GM19452 (cell line): ENCODE measurements at regions not wholly inside any gene's neighbourhood (a gene's known extent, or its start where the extent isn't known, plus 50 kb on each side); places are given as distances from the start of the nearest gene placed in this dataset.

Experiments
- ATAC-seq: cut with Tn5 transposase; IDR thresholded peaks from one replicate; pipeline ENCODE4 v1.9.1; 2021; ENCODE audit not compliant: unreplicated experiment

DNA sequence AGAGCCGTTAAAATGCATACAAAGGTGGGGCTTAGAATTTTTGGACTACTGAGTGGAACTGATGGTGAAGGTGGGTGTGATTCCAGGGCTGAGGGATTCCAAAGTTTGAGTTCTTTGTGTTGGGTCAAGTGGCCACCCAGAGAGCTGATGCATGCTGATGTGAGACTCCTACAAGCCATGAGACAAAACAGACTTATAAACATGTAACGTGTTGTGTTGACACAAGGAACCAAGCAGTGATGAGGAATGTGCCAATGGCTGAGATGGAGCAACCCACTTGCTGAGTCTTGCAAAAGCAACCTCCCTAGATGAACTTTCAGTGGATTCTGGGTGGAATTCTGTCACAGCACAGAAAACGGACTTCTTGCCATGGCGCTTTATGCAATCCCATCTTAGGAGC lies 289.0 kb downstream of the TLE3 start:
- ATAC-seq: no peak

GRCh38 chr15:69809421-69809820 lies 288.3 kb downstream of the TLE3 start:
- no peak for ATAC-seq

DNA sequence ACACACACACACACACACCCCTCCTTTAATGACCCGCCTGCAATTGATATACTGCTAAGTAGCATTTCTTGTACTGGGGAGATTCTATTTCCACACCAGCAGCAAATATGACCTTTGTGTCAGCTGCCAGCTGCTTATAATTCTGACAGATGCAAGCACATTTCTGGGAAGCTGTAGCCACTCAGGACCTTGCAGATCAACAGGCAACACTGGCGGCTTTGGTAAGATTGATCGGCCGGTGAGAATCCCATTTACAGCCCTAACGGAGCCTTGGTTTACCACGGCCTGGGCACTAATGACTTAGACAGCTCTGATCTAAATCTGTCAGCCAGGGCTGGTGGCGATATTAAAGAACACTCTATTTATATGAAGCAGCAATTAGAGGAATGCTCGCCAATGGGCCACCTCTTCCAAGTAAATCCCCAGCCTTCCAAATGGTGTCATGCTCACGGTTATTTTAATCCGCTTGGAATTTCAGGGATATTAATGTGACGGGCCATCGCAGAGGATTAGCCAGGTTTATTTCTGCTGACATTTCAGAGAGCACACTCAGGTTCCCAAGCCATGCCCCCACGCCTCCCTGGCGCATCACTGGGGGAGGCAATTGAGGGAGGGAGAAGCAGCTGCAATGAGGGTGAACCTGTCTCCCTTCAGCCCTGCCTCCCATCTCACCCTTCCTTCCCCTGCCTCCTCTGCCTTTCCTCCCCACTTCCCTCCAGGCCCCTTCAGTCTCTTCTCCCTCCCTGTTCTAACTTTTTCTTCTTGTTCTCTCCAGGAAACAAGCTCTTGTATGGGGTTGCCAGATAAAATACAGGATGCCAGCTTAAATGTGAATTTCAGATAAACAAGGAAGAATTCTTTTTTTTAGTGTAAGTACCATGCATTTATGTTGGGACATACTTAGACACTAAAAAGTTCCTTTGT lies 287.0 kb downstream of the TLE3 start:
- no peak for ATAC-seq

DNA sequence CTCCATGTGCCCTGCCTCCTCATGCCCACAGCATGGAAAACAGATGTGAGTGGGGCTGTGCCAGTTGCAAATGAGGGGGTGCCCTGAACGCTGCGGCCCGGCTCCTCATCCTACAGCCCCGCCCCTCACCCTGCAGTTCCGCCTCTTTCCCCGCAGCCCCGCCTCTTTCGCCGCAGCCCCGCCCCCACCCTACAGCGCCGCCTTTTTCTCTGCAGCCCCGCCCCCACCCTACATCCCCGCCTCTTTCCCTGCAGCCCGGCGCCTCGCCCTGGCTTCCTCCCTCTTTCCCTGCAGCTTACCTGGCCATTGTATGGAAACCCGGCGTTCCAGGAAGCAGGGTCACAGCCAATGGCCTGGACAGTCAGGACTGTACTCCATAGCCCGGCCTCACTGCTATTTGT lies 284.9 kb downstream of the TLE3 start:
- ATAC-seq: no peak

DNA sequence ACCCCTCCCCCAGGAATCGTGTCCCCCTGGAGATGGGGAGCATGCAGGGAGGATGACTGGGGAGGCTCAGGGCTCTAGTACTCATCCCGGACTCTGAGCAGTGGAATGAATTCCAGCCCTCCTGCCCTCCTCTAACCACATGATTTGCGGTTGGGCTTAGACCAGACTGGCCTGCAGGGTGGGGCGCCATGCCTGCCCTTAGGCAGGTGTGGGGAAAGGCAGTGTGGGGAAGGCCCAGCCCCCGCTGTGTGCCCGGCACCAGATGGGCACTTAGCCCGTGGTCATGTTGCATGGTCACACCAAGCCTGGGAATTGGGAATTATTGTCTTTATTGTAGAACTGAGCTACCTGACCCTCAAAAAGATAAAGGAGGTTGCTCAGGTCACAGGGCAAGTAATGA lies 283.8 kb downstream of the TLE3 start:
- ATAC-seq: no peak

- ATAC-seq: no peak
Observed at GRCh38 chr15:69814932-69815331, 282.8 kb downstream of the TLE3 start.

GRCh38 chr15:69815793-69816192 lies 281.9 kb downstream of the TLE3 start:
- no peak for ATAC-seq

DNA sequence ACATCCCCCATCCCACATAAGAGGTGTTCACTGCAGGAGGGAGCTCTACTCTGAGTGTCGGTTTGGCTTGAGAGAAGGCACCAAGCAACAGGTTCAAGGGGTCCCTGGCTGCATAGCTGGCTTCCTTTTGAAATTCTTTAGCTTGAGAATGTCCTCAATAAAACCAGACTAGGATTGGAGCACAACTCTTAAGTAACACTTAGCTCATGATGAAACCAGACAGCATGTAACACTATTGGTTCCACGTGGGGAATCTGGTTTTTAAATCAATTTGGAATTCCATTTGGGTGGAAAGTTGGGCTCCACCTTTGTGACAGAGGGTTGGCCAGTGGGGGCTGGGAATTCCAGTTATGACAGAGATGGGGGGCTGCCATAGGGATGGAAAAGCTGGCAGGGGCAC lies 281.2 kb downstream of the TLE3 start:
- no peak for ATAC-seq

- no peak for ATAC-seq
Observed at GRCh38 chr15:69818529-69818928, 279.2 kb downstream of the TLE3 start.

DNA sequence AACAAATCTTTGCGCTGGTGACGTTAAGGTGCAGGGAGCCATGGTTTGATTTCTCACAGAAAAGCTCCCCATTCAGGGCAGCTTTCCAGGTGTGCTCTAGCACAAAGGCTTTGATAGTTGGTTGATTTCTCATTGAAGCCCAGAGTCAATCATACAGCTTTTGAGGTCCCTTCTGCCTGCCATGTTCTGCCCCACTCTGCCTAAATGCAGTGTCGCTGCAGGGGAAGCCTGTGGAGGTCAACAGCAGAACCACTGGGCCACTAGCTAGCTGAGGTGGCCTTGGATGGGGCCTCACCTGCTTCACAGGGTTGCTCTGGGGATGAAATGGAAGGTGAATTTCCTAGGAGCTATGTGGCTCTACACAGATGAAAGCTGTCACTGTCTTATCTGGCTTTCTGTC lies 278.3 kb downstream of the TLE3 start:
- no peak for ATAC-seq

DNA sequence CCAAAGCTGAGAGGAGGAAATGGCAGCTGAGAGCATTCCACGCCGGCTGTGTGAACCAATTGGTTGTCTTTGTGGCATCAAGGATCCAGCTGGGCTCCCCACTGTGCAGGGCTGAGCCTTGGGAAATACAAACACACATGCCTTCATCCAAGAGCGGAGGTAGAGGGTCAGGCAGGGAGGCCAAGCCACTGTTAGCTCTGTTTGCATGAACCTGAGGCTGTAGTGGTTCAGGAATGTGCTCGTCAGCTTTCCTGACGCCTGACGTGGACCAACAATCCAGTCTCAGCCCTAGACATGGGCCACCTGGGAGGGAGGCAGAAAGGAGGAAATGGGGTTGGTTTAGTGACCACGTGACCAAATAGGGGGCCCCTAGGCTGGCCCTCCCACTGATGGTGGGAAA lies 276.9 kb downstream of the TLE3 start:
- ATAC-seq: no peak

GRCh38 chr15:69823223-69823907 lies 274.4 kb downstream of the TLE3 start:
- no peak for ATAC-seq

DNA sequence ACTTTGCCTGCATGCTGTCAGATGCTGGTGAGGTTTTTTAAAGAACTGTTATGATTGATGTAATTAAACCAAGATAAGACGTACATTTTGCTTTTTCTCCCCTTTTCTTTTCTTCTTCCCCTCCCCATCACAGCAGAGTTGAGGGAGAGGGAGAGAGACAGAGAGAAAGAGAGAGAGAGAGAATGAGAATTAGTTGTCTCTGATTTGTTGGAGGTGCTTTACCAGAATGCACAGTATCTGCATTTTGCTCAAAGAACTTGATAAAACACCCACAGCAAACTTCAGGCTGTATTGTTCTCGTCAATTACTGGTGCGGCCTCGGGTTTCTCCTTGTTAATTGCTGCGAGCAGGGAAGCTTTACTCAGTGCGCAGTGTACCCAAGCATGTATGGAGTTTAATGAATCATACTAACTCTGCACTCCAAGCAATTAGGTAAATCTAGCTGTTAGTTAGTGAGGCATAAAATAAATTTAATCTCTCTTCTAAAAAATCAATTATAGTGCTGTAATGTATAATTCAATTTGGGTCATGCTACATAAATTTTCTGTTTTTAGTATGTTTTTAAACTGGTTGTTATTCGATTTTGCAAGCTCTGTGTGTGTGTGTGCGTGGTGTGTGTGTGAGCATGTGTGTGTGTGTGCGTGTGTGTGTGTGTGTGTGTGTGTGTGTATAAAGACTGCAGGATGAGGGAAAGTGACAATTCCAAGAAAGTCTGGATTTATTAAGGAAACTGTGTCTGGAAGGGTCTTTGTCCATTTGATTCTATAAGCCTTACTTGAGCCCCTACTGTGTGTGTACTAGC lies 273.4 kb downstream of the TLE3 start:
- ATAC-seq: no peak

DNA sequence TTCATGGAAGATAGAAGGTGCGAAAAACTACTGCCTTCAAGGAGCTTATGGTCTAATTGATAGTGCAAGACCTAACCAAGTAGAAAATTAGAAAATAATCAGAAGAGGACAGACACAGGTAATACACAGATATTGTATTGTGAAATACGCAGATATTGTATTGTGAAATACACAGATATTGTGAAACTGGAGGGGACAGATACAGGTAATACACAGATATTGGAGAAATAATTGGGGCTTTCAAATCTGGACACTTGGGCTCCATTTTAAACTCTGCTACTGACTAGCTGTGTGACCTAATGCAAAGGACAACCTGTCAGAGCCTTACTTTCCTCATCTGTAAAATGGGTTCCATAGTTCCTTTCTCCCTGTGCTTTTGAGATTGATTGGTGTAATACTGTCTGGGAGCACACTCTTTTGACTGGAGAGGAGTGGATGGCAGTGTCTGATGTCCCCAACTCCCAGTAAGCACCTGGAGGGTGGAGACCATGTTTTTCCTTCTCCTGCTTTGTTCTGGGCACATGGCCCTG lies 272.8 kb downstream of the TLE3 start:
- ATAC-seq: no peak

- ATAC-seq: no peak
Observed at GRCh38 chr15:69825941-69826818, 271.5 kb downstream of the TLE3 start.

DNA sequence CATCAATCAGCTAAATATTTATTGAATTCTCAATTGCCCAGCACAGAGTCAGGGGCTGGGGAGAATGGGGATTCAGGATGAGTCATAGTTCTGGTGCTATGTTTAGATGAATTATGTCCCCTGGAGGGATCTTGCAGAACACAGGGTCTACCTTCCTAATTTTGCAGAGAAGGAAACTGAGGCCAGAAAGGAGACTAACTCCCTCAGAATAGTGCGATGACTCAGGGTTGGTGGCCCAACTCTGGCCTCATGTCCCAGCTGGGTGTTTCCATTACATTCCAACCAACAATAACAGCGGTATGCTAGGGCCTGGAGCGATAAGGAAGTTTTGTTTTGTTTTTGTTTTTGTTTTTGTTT lies 270.9 kb downstream of the TLE3 start:
- ATAC-seq: no peak

DNA sequence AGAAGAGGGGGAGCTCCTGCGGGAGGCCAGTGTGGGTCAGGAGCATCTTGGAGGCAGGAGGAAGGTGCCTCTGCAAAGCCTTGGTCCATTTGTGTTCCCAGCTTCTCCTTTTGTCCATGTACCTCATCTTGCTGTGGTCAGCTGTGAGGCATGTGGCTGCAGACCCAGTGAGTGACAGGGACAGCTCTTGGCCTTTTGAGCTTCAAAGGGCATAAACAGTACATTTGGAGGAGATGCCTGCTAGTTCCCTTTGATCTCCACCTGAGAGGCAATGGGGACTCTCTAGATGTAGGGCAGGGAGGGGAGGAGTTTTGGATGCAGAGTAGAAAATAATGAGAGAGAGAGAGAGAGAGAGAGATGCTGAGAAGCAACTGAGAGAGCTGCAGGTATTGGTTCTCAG lies 270.0 kb downstream of the TLE3 start:
- no peak for ATAC-seq

GRCh38 chr15:69828181-69828828 lies 269.4 kb downstream of the TLE3 start:
- ATAC-seq: no peak

- ATAC-seq: no peak
Observed at GRCh38 chr15:69829974-69830373, 267.7 kb downstream of the TLE3 start.

DNA sequence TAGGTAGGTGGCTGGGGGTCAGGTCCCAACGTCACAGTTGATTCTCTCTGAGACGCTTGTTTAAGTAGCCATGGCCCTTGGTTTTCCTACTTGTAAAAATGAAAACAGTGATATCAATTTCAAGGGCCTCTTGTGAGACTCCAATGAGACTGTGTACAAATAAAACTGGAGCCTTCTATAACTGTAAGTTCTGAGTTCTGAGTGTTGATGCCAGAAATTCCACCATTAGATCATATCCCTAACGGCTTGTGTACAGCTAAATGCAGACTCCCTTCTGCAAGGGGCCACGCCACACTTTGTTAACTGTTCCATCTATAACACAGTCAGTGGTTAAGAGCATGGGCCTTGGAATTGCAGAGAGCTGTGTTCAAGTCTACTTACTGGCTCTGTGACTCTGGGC lies 267.3 kb downstream of the TLE3 start:
- no peak for ATAC-seq
